NB4 (cell line): ENCODE measurements at regions not wholly inside any gene's neighbourhood (a gene's known extent, or its start where the extent isn't known, plus 50 kb on each side); places are given as distances from the start of the nearest gene placed in this dataset.

ENCODE experiments used
- MYC ChIP-seq: IDR thresholded peaks from 2 replicates; pipeline ENCODE4 v1.6.1; 2011; ENCODE audit warnings: low read depth, low read length
- POLR2A ChIP-seq: IDR thresholded peaks from 2 replicates; pipeline ENCODE4 v1.6.1; 2011; ENCODE audit warnings: mild to moderate bottlenecking; ENCODE audit not compliant: insufficient read length; ENCODE audit errors: extremely low read depth

DNA sequence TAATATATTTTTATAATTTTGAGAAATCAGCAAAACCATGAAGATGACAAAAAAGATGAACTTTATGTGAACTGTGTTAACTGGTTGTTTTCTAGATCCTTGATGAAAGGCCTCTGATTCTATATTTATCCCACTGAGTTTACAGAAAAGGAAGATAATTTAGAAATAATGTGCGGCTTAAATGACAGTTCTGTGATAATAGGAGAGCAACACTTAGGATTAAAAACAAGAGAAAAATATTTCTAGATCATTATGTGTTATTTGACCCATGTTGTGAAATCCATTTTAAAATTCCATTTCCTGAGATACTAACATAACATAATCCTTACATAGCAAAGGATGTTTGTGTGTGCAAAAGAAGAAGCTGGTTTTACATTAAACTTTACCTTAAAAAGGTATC, 598.0 kb downstream of the DIPK2A start:
- TF ChIP-seq MYC (no peak), POLR2A (no peak)
